ENCODE measurements at regions not wholly inside any gene's neighbourhood (a gene's known extent, or its start where the extent isn't known, plus 50 kb on each side); places are given as distances from the start of the nearest gene placed in this dataset.

DNA sequence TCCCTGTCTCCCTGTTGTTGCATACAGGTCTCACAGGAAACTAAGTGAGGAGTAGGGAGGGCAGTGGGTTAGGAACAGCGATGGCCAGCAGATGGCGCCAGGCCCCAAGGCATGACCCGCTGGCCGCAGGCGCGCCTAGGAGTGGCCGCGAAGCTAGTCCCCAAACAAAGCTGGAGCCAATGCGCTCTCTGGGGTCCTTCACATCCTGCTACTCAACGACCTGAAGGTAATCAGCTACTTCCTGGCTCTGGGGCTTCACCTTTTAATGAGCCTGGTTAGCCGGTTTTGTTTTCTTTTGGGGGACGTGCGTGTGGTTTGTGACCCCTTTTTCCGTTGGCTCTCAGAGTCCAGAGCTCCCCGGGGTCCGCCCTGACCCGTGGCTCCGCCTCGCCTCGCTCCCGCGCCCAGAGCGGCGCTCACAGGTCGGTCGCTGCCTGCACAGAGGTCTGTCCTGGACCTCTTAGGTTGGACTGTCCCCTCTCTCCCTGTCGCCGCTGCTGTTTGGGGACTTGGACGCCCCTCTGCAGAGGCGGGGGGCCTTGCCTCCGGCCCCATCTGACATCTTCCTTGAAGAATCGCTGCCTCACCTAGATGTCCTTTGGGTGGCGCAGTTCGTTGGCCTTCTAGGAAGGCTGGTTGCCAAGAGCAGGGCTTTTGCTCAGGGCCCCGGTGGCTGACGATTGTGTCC is 62.2 kb upstream of the GTF3A start (continued):
- no peak for TF ChIP-seq RXRB (CRISPR knock-in tag; IDR thresholded peaks at IDR 0.05; ENCODE audit: borderline replicate concordance)
- TF ChIP-seq HNF1B (CRISPR knock-in tag; IDR thresholded peaks at IDR 0.05): no peak
- TF ChIP-seq, protein P1, sequence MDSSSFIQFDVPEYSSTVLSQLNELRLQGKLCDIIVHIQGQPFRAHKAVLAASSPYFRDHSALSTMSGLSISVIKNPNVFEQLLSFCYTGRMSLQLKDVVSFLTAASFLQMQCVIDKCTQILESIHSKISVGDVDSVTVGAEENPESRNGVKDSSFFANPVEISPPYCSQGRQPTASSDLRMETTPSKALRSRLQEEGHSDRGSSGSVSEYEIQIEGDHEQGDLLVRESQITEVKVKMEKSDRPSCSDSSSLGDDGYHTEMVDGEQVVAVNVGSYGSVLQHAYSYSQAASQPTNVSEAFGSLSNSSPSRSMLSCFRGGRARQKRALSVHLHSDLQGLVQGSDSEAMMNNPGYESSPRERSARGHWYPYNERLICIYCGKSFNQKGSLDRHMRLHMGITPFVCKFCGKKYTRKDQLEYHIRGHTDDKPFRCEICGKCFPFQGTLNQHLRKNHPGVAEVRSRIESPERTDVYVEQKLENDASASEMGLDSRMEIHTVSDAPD (CRISPR knock-in tag; IDR thresholded peaks at IDR 0.05): no peak
- TF ChIP-seq REPIN1 (CRISPR knock-in tag; IDR thresholded peaks at IDR 0.05; ENCODE audit: borderline replicate concordance, low read depth): no peak
- no peak for TF ChIP-seq MXD1 (CRISPR knock-in tag; IDR thresholded peaks at IDR 0.05)
- TF ChIP-seq BRCA1 (CRISPR knock-in tag; IDR thresholded peaks at IDR 0.05): no peak
- TF ChIP-seq BCL6 (CRISPR knock-in tag; IDR thresholded peaks at IDR 0.05): no peak; the same call in 1 of the 2 replicates
- TF ChIP-seq SP140L (CRISPR knock-in tag; IDR thresholded peaks at IDR 0.05; ENCODE audit: borderline replicate concordance): no peak
- TF ChIP-seq MLLT10 (CRISPR knock-in tag; IDR thresholded peaks at IDR 0.05): no peak
- no peak for TF ChIP-seq ZNF20 (CRISPR knock-in tag; IDR thresholded peaks at IDR 0.05)
- TF ChIP-seq AKAP8 (CRISPR knock-in tag; IDR thresholded peaks at IDR 0.05): no peak
- no peak for TF ChIP-seq ZNF513 (CRISPR knock-in tag; conservative IDR thresholded peaks at IDR 0.05)
- no peak for TF ChIP-seq ZNF577 (CRISPR knock-in tag; IDR thresholded peaks at IDR 0.05; ENCODE audit: borderline replicate concordance, low read depth)
- TF ChIP-seq ZNF224 (CRISPR knock-in tag; IDR thresholded peaks at IDR 0.05): 0 out of 2 replicates have a peak, but pooled peaks have one; percentile 13
- TF ChIP-seq ZNF138 (CRISPR knock-in tag; IDR thresholded peaks at IDR 0.05; ENCODE audit: low read depth): no peak
- no peak for TF ChIP-seq MZF1 (CRISPR knock-in tag; IDR thresholded peaks at IDR 0.05; ENCODE audit: borderline replicate concordance)
- TF ChIP-seq, protein P2, sequence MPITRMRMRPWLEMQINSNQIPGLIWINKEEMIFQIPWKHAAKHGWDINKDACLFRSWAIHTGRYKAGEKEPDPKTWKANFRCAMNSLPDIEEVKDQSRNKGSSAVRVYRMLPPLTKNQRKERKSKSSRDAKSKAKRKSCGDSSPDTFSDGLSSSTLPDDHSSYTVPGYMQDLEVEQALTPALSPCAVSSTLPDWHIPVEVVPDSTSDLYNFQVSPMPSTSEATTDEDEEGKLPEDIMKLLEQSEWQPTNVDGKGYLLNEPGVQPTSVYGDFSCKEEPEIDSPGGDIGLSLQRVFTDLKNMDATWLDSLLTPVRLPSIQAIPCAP (CRISPR knock-in tag; IDR thresholded peaks at IDR 0.05; ENCODE audit: low read depth): no peak
- TF ChIP-seq SNAI1 (CRISPR knock-in tag; IDR thresholded peaks at IDR 0.05; ENCODE audit: borderline replicate concordance): no peak
- TF ChIP-seq, protein P3, sequence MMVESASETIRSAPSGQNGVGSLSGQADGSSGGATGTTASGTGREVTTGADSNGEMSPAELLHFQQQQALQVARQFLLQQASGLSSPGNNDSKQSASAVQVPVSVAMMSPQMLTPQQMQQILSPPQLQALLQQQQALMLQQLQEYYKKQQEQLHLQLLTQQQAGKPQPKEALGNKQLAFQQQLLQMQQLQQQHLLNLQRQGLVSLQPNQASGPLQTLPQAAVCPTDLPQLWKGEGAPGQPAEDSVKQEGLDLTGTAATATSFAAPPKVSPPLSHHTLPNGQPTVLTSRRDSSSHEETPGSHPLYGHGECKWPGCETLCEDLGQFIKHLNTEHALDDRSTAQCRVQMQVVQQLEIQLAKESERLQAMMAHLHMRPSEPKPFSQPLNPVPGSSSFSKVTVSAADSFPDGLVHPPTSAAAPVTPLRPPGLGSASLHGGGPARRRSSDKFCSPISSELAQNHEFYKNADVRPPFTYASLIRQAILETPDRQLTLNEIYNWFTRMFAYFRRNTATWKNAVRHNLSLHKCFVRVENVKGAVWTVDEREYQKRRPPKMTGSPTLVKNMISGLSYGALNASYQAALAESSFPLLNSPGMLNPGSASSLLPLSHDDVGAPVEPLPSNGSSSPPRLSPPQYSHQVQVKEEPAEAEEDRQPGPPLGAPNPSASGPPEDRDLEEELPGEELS (CRISPR knock-in tag; IDR thresholded peaks at IDR 0.05): no peak
